ENCODE measurements at regions not wholly inside any gene's neighbourhood (a gene's known extent, or its start where the extent isn't known, plus 50 kb on each side); places are given as distances from the start of the nearest gene placed in this dataset.

DNA sequence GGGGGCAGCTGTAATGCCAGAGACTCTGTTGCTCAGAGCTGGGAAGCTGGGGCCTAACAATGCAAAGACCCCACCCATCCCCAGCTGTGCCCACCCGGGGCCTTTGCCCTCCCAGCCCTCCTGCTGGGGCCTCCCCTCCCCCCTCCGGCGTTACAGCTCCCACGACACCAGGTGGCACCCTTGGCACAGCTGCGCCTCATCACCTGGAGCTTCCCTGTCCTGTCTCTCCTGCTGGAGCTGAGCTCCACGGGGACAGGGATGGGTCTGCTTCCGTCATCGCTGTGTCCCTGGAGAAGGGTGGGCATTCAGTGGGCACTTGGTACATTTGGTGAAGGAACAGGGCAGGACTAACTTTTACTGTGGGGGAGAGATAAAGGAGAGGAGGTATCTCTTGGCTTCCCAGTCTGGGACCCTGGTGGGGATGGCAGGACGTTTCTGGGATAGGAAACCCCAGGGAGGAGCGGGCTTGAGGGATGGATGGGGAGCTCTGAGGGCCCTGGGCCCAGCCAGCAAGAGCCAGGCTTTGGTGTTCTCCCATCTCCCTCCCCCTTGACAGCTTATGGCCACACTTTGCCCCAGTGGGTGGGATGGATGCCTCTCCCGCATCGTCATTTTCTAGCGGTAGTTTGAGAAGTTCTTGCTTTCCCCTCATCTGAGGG is 453.2 kb downstream of the PTPRU start:
- DNase-seq (ENCODE audit: low spot score): no peak
- CTCF ChIA-PET: interaction anchor here (0.6 to 0.7 kb wide), 3 partner anchors 9 to 467 kb away, joined by 3 read pairs; no protein-coding TSS in a partner anchor
- POLR2A ChIA-PET (ENCODE audit: low non-redundant PET): no interaction called here
- no peak overlapping the region for H3K27ac ChIP-seq
- TF ChIP-seq, protein P1, sequence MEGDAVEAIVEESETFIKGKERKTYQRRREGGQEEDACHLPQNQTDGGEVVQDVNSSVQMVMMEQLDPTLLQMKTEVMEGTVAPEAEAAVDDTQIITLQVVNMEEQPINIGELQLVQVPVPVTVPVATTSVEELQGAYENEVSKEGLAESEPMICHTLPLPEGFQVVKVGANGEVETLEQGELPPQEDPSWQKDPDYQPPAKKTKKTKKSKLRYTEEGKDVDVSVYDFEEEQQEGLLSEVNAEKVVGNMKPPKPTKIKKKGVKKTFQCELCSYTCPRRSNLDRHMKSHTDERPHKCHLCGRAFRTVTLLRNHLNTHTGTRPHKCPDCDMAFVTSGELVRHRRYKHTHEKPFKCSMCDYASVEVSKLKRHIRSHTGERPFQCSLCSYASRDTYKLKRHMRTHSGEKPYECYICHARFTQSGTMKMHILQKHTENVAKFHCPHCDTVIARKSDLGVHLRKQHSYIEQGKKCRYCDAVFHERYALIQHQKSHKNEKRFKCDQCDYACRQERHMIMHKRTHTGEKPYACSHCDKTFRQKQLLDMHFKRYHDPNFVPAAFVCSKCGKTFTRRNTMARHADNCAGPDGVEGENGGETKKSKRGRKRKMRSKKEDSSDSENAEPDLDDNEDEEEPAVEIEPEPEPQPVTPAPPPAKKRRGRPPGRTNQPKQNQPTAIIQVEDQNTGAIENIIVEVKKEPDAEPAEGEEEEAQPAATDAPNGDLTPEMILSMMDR (conservative IDR thresholded peaks at IDR 0.05; ENCODE audit: low read depth): no peak

DNA sequence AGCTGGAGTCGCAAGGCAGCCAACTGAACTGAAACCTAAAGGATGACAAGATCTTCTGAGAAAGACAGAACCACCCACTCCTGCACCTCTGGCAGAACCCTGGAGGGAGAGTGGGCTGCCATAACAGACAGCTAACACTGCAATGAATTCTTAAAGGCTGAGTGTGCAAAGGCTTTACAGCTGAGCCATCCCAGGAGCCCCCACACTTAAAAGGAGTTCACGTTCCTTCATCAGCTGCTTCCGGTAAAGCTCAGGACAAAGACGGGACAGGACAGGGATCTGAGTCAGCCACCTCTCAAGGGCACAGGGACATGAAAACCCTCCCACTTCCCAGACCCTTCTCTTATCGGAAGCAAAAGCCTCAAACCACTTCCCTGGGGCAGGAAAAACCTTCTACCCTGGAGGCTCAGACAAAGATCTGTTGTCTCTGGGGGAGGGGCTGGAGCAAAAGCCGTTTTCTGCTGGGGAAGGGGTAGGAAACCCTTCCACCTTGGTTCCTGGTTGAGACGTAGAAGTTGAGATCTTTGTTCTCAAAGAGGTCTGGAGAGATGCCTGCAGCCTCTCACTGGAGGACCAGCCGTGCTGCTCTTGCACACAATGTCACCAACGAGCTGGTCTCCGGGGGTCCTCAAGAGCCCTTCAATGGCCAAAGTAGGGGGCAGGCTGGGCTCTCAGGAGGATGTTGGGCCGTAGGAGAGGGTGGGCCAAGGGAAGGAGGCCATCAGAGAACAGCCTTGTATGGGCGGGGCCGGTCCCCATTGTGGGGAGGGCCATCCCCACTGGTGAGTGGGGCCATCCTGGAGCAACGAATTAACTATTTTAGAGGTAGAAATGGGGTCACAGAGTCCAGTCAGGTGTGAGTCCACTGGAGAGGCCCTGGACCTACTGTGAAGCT is 452.4 kb downstream of the PTPRU start:
- TF ChIP-seq, protein P1 (conservative IDR thresholded peaks at IDR 0.05; ENCODE audit: low read depth): no peak
- peak; percentile 27 for DNase-seq (ENCODE audit: low spot score)
- no peak overlapping the region for H3K27ac ChIP-seq
- ChIA-PET POLR2A (ENCODE audit: low non-redundant PET) (no interaction called here), CTCF (interaction anchor here (0.7 to 1.1 kb wide), 2 partner anchors 10 to 15 kb away, joined by 3 to 6 read pairs; no protein-coding TSS in a partner anchor)

DNA sequence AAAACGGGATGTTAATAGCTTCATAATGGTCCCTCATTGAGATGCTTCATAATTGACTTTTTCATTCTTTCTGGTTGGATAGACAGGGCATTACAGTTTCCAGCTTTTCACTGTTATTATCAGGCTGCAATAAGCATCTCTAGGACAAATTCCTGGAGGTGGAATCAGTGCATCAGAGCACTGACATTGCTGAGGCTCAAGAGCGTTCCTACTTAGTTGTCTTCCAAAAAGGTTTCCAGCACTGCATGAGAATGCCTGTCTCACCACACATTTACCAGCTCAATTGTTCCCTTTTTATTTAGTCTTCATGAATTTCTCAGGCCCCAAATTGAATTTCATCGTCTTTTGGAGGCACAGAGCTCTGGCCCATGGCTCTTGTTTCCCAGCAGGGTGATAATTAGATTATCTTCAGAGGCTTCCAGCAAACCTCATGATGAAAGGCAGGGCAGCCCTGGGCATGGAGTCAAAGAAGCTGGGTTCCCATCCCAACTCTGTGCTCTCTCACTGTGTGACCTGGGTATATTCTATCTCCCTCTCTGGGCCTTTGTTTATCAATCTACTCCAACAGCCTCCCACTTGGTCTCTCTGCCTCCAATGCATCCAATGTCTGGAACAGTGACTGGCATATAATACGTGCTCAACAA is 451.4 kb downstream of the PTPRU start:
- TF ChIP-seq, protein P1 (conservative IDR thresholded peaks at IDR 0.05; ENCODE audit: low read depth): no peak
- ChIA-PET POLR2A (ENCODE audit: low non-redundant PET) (no interaction called here), CTCF (interaction anchor here (1.1 kb wide), 1 partner anchor 16 kb away, joined by 6 read pairs; no protein-coding TSS in a partner anchor)
- DNase-seq (ENCODE audit: low spot score): no peak
- H3K27ac ChIP-seq: no peak overlapping the region

DNA sequence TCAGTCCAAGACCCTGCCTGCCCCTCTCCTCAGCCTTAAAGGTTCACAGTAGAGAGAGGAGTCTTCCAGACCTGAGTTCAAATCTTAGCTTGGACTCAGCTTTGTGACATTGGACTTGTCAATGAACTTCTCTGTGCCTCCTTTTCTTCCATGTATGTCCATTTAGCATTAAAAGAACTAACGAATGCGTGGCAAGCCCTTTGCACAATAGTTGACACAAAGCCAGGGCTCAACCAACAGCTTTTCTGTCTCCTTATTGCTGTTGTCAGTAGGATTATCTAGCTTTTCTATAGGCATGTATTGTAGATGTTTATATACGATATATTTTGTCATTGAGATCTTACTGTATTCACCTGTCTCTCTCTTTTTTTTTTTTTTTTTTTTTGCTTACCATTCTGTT is 450.8 kb downstream of the PTPRU start:
- CTCF ChIA-PET: no interaction called here
- no peak overlapping the region for H3K27ac ChIP-seq
- POLR2A ChIA-PET (ENCODE audit: low non-redundant PET): no interaction called here
- TF ChIP-seq, protein P1 (conservative IDR thresholded peaks at IDR 0.05; ENCODE audit: low read depth): no peak
- DNase-seq (ENCODE audit: low spot score): no peak

DNA sequence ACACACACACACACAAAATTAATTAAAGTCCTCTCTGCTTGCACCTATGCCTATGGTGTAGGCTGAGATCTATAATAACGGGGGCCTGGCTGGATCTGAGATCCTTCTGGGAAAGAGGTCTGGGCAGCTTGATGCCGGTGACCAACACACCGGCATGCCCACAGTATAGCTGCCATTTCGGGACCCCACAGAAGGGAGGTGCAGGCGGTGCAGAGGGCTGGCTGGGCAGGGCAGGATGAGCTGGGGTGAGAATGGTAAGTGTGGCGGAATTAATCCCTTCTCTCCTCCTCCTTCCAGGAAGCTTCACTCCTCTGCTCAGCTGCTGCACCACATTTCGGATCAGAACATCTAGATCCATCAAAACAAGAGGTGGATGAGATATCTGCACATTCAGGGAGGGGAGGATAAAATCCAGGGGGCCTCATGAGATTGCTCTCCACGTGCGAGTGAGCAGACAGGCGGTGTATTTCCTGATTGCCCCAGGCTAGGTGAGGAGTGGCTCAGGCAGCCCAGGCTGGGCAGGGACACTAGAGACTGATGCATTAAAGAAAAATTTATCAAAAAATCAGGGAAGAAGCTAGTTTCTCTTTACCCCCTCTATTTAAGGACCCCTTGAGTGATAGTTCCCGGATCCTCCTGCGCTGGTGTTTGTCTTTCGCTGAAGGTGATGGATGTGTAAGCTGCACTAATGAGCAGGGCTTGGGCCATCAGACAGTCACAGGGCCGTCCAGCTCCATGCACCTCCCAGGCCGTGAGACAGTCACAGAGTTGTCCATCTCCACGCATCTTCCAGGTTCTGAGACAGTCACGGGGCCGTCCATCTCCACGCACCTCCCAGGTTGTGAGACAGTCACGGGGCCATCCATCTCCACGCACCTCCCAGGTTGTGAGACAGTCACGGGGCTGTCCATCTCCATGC is 449.9 kb downstream of the PTPRU start:
- DNase-seq (ENCODE audit: low spot score): peak; percentile 17
- CTCF ChIA-PET: interaction anchor here (0.7 to 1.0 kb wide), 3 partner anchors 12 to 793 kb away, joined by 3 to 7 read pairs (median 6); no protein-coding TSS in a partner anchor

More for the DNA sequence above, 449.9 kb downstream of the PTPRU start:
- TF ChIP-seq, protein P1 (conservative IDR thresholded peaks at IDR 0.05; ENCODE audit: low read depth): no peak
- no peak overlapping the region for H3K27ac ChIP-seq
- POLR2A ChIA-PET (ENCODE audit: low non-redundant PET): no interaction called here

Data from RWPE1 (cell line).